ENCODE measurements at regions not wholly inside any gene's neighbourhood (a gene's known extent, or its start where the extent isn't known, plus 50 kb on each side); places are given as distances from the start of the nearest gene placed in this dataset.

- ATAC-seq = no peak
- no peak for DNase-seq
- Histone ChIP-seq H3K4me3 (no peak overlapping the region), H3K9me3 (no peaks in the 10 kb centered on the region), H3K4me1 (peaks cover 0 to 4% (median 0%) of the 10 kb centered on the region in 12 donors), H3K27ac (no peak overlapping the region), H3K36me3 (no peaks in the 10 kb centered on the region), H3K27me3 (no peaks in the 10 kb centered on the region)
- intact Hi-C loops (cut with DNase I) = no loop called here
- WGBS, 4 donors = 94 to 97% (median 95%) methylated on average over 4 of the region's 4 CpGs
- TF ChIP-seq POLR2A (IDR thresholded peaks at IDR 0.05) = no peak
- TF ChIP-seq CTCF (IDR thresholded peaks at IDR 0.05) = no peak
Measured at GRCh38 chr5:143459433-143459832, 55.9 kb upstream of the NR3C1 start.

GRCh38 chr5:143456952-143457547 lies 53.6 kb upstream of the NR3C1 start:
- TF ChIP-seq CTCF (IDR thresholded peaks at IDR 0.05) = no peak
- TF ChIP-seq POLR2A (IDR thresholded peaks at IDR 0.05) = no peak
- no peaks in the 10 kb centered on the region for H3K36me3 ChIP-seq
- intact Hi-C loops (cut with DNase I) = no loop called here
- WGBS, 4 donors = 75 to 80% (median 77%) methylated on average over 5 of the region's 5 CpGs
- no peaks in the 10 kb centered on the region for H3K27me3 ChIP-seq
- no peak overlapping the region for H3K4me3 ChIP-seq
- no peak for DNase-seq
- ATAC-seq = peak in 2 of 4 donors; percentile 45 to 80
- H3K27ac ChIP-seq = no peak overlapping the region
- no peaks in the 10 kb centered on the region for H3K9me3 ChIP-seq
- peaks cover 0 to 4% (median 0%) of the 10 kb centered on the region in 12 donors for H3K4me1 ChIP-seq

GRCh38 chr5:143454936-143455516 lies 51.5 kb upstream of the NR3C1 start:
- no peak overlapping the region for H3K27ac ChIP-seq
- H3K4me1 ChIP-seq = peaks cover 0 to 4% (median 0%) of the 10 kb centered on the region in 12 donors
- 76 to 97% (median 87%) methylated on average over 6 of the region's 6 CpGs for WGBS, 4 donors
- ATAC-seq = no peak
- intact Hi-C loops (cut with DNase I) = no loop called here
- H3K4me3 ChIP-seq = no peak overlapping the region
- H3K36me3 ChIP-seq = no peaks in the 10 kb centered on the region
- H3K9me3 ChIP-seq = no peaks in the 10 kb centered on the region
- DNase-seq = no peak
- no peaks in the 10 kb centered on the region for H3K27me3 ChIP-seq
- TF ChIP-seq POLR2A (IDR thresholded peaks at IDR 0.05) = no peak
- TF ChIP-seq CTCF (IDR thresholded peaks at IDR 0.05) = no peak

- TF ChIP-seq CTCF (IDR thresholded peaks at IDR 0.05) (no peak), POLR2A (IDR thresholded peaks at IDR 0.05) (no peak)
- peaks cover 0 to 4% (median 0%) of the 10 kb centered on the region in 12 donors for H3K4me1 ChIP-seq
- DNase-seq (no peak), ATAC-seq (no peak)
- WGBS, 4 donors = 84 to 97% (median 89%) methylated on average over 2 of the region's 2 CpGs
- intact Hi-C loops (cut with DNase I) = no loop called here
- H3K4me3 ChIP-seq = no peak overlapping the region
- no peaks in the 10 kb centered on the region for H3K36me3 ChIP-seq
- no peaks in the 10 kb centered on the region for H3K27me3 ChIP-seq
- H3K27ac ChIP-seq = no peak overlapping the region
- H3K9me3 ChIP-seq = no peaks in the 10 kb centered on the region
Measured at GRCh38 chr5:143453720-143454119, 50.2 kb upstream of the NR3C1 start.

Small RNAs in the stretch of these regions (microRNA-seq; reads per million reads assigned to microRNA genes)
- 0 reads per million in 4 donors for gene MIR5197

All from heart left ventricle (tissue), 16 donors.